Erythroblast (primary cell): ENCODE measurements at regions not wholly inside any gene's neighbourhood (a gene's known extent, or its start where the extent isn't known, plus 50 kb on each side); places are given as distances from the start of the nearest gene placed in this dataset.

Experiments
- DNase-seq, 2 experiments: peaks; one replicate each; lab custom pipeline; 2025; lab: John Stamatoyannopoulos, UW
- GATA1 ChIP-seq: IDR thresholded peaks from 2 replicates; pipeline ENCODE4 v1.6.1; 2011; ENCODE audit warnings: low read depth, mild to moderate bottlenecking, control low read depth, low read length, moderate library complexity
- POLR2A ChIP-seq: IDR thresholded peaks from 2 replicates; pipeline ENCODE4 v1.6.1; 2011; ENCODE audit warnings: mild to moderate bottlenecking, low read length

- no peak for DNase-seq
- TF ChIP-seq GATA1 (no peak), POLR2A (no peak)
Observed at GRCh38 chr21:17460094-17460493, 52.7 kb upstream of the CXADR start.

GRCh38 chr21:17461014-17461413 is 51.8 kb upstream of the CXADR start:
- DNase-seq: no peak
- TF ChIP-seq GATA1 (no peak), POLR2A (no peak)

- DNase-seq: no peak
- TF ChIP-seq POLR2A: no peak
- no peak for TF ChIP-seq GATA1
Observed at GRCh38 chr21:17461582-17461981, 51.3 kb upstream of the CXADR start.

- peak in 1 of 2 experiments; percentile 4 for DNase-seq
- TF ChIP-seq GATA1 (no peak), POLR2A (no peak)
Observed at GRCh38 chr21:17462276-17462981, 50.4 kb upstream of the CXADR start.
